H1 (cell line): ENCODE measurements at regions not wholly inside any gene's neighbourhood (a gene's known extent, or its start where the extent isn't known, plus 50 kb on each side); places are given as distances from the start of the nearest gene placed in this dataset.

Source experiments
- CTCF ChIA-PET: fragments of 300-600 bp; sonication (Branson Sonifier 250); formaldehyde crosslinking; loops from one replicate; lab custom pipeline; 2021; ENCODE audit not compliant: partially characterized antibody; lab: Charles Lee
- POLR2A ChIA-PET: fragments of 300-600 bp; sonication (Branson Sonifier 250); formaldehyde crosslinking; loops from one replicate; lab custom pipeline; 2021; ENCODE audit warnings: inconsistent platforms; ENCODE audit not compliant: partially characterized antibody; lab: Charles Lee
- DNase-seq, 2 experiments: peaks; one replicate each; pipeline versions ENCODE4 v3.0.0 to v3.0.0-alpha.2; 2010 to 2022; ENCODE audit warnings: low spot score in 2 of 2, low read depth in 1 of 2, mixed read lengths in 1 of 2
- FAIRE-seq: peaks from 2 replicates; lab custom pipeline; 2011; peaks lifted over from hg19 to GRCh38; lab: Jason Lieb, UNC
- H2AFZ ChIP-seq: 2 replicates; pipeline ENCODE4 v1.8.1; 2012; ENCODE audit warnings: low read length, inconsistent platforms
- H2AK5ac ChIP-seq: 2 replicates; pipeline ENCODE4 v1.6.1; 2013; ENCODE audit warnings: low read depth, low read length
- H2BK120ac ChIP-seq: replicated peaks from 2 replicates; pipeline ENCODE3; 2013; ENCODE audit warnings: low read depth, low read length, inconsistent platforms
- H2BK12ac ChIP-seq: 2 replicates; pipeline ENCODE4 v1.6.1; 2013; ENCODE audit warnings: low read depth, low read length
- H2BK15ac ChIP-seq: 2 replicates; pipeline ENCODE4 v1.6.1; 2013; ENCODE audit warnings: low read length
- H2BK20ac ChIP-seq: 2 replicates; pipeline ENCODE4 v1.6.1; 2013; ENCODE audit warnings: low read length
- H2BK5ac ChIP-seq: 2 replicates; pipeline ENCODE4 v1.6.1; 2013; ENCODE audit warnings: low read depth, low read length
- H3K14ac ChIP-seq: 2 replicates; pipeline ENCODE4 v1.6.1; 2013; ENCODE audit warnings: inconsistent platforms; ENCODE audit not compliant: insufficient read length
- H3K18ac ChIP-seq: 2 replicates; pipeline ENCODE4 v1.6.1; 2013; ENCODE audit warnings: low read length; ENCODE audit errors: extremely low read depth
- H3K23ac ChIP-seq: 2 replicates; pipeline ENCODE4 v1.6.1; 2013; ENCODE audit warnings: inconsistent platforms; ENCODE audit not compliant: insufficient read length
- H3K23me2 ChIP-seq: 2 replicates; pipeline ENCODE4 v1.6.1; 2013; ENCODE audit warnings: low read depth, low read length
- H3K27ac ChIP-seq: 2 replicates; pipeline ENCODE4 v1.6.1; 2011; ENCODE audit warnings: low read depth, low read length, inconsistent platforms
- H3K27me3 ChIP-seq, 4 experiments: replicated peaks in 1 of 4; 1 replicate in 1 of 4; 2 replicates in 3 of 4; pipeline versions ENCODE4 v1.6.1 to v1.8.1; 2011 to 2013; ENCODE audit warnings: low read length in 3 of 4, mild to moderate bottlenecking in 3 of 4, inconsistent platforms in 2 of 4, mixed read lengths in 2 of 4, moderate library complexity in 1 of 4; ENCODE audit not compliant: control insufficient read depth in 3 of 4, insufficient read depth in 3 of 4; ENCODE audit errors: extremely low read depth in 1 of 4
- H3K36me3 ChIP-seq, 4 experiments: 2 replicates each; pipeline versions ENCODE4 v1.6.1 to v1.8.1; 2011 to 2013; ENCODE audit warnings: mild to moderate bottlenecking in 4 of 4, low read length in 3 of 4, moderate library complexity in 2 of 4, control low read depth in 1 of 4, inconsistent platforms in 1 of 4; ENCODE audit not compliant: insufficient read depth in 4 of 4, control insufficient read depth in 2 of 4
- H3K4ac ChIP-seq: replicated peaks from 2 replicates; pipeline ENCODE3; 2013; ENCODE audit warnings: low read length, low read depth, mixed read lengths, inconsistent platforms; ENCODE audit not compliant: insufficient read length
- H3K4me1 ChIP-seq, 4 experiments: replicated peaks in 1 of 4; 1 replicate in 1 of 4; 2 replicates in 3 of 4; pipeline versions ENCODE4 v1.6.1 to v1.8.1; 2011 to 2013; ENCODE audit warnings: low read length in 3 of 4, inconsistent platforms in 2 of 4, mixed read lengths in 1 of 4; ENCODE audit not compliant: insufficient read depth in 4 of 4, control insufficient read depth in 3 of 4
- H3K4me2 ChIP-seq, 2 experiments: 2 replicates each; pipeline versions ENCODE4 v1.6.1 to v1.8.1; 2011 to 2013; ENCODE audit warnings: low read depth in 2 of 2, low read length in 2 of 2, control low read depth in 1 of 2, inconsistent platforms in 1 of 2, mild to moderate bottlenecking in 1 of 2; ENCODE audit not compliant: insufficient read depth in 1 of 2
- H3K4me3 ChIP-seq, 4 experiments: fragments of 200-600, 300-600 bp in 1 of 4; sonication (generic), shearing (Covaris generic), sonication (Bioruptor Twin) in 1 of 4; 2 replicates each; pipeline versions ENCODE4 v1.5.1 to v1.8.1; 2011 to 2016; ENCODE audit warnings: low read length in 4 of 4, low read depth in 3 of 4, control low read depth in 2 of 4, inconsistent platforms in 2 of 4, mild to moderate bottlenecking in 2 of 4, mixed read lengths in 1 of 4, moderate library complexity in 1 of 4; ENCODE audit not compliant: insufficient read depth in 2 of 4; ENCODE audit errors: extremely low read depth in 1 of 4
- H3K56ac ChIP-seq: replicated peaks from 2 replicates; pipeline ENCODE3; 2013; ENCODE audit warnings: low read depth, mild to moderate bottlenecking, mixed read lengths, low read length, inconsistent platforms; ENCODE audit not compliant: insufficient read length
- H3K79me1 ChIP-seq: 2 replicates; pipeline ENCODE4 v1.6.1; 2013; ENCODE audit warnings: low read depth, low read length, control low read depth
- H3K79me2 ChIP-seq, 2 experiments: 2 replicates each; pipeline versions ENCODE4 v1.6.1 to v1.8.1; 2012 to 2013; ENCODE audit warnings: low read length in 2 of 2, mild to moderate bottlenecking in 2 of 2, inconsistent platforms in 1 of 2; ENCODE audit not compliant: insufficient read depth in 2 of 2, control insufficient read depth in 1 of 2
- H3K9ac ChIP-seq, 4 experiments: replicated peaks in 1 of 4; 1 replicate in 1 of 4; 2 replicates in 3 of 4; pipeline versions ENCODE4 v1.6.1 to v1.8.1; 2011 to 2013; ENCODE audit warnings: low read depth in 3 of 4, low read length in 3 of 4, control low read depth in 2 of 4, mild to moderate bottlenecking in 2 of 4, moderate library complexity in 2 of 4, inconsistent platforms in 1 of 4; ENCODE audit errors: extremely low read depth in 1 of 4
- H3K9me3 ChIP-seq, 2 experiments: 2 replicates each; pipeline versions ENCODE4 v1.6.1 to v1.8.1; 2012 to 2013; ENCODE audit warnings: mild to moderate bottlenecking in 2 of 2, moderate library complexity in 2 of 2, control low read depth in 1 of 2, inconsistent platforms in 1 of 2, low read depth in 1 of 2, low read length in 1 of 2, mixed read lengths in 1 of 2; ENCODE audit not compliant: insufficient read depth in 2 of 2
- H4K20me1 ChIP-seq, 2 experiments: replicated peaks in 1 of 2; 2 replicates each; pipeline versions ENCODE3 to v1.8.1; 2011 to 2013; ENCODE audit warnings: inconsistent platforms in 2 of 2, low read length in 2 of 2, mild to moderate bottlenecking in 1 of 2; ENCODE audit not compliant: insufficient read depth in 2 of 2, control insufficient read depth in 1 of 2
- H4K5ac ChIP-seq: 2 replicates; pipeline ENCODE4 v1.6.1; 2013; ENCODE audit warnings: low read length, low read depth, mixed read lengths, inconsistent platforms; ENCODE audit not compliant: insufficient read length
- H4K8ac ChIP-seq: 2 replicates; pipeline ENCODE4 v1.8.0; 2013; ENCODE audit warnings: mild to moderate bottlenecking, moderate library complexity, low read length, inconsistent platforms; ENCODE audit not compliant: insufficient read depth; ENCODE audit errors: extremely low read depth
- H4K91ac ChIP-seq: replicated peaks from 2 replicates; pipeline ENCODE3; 2013; ENCODE audit warnings: low read length, mixed read lengths, inconsistent platforms; ENCODE audit not compliant: insufficient read length
- CBX8 ChIP-seq: fragments of 300-800, 300-1000 bp; sonication (generic); IDR thresholded peaks from 2 replicates; pipeline ENCODE4 v1.7.1; 2016; ENCODE audit warnings: low read depth, low read length, borderline replicate concordance
- CHD1 ChIP-seq: IDR thresholded peaks from 2 replicates; pipeline ENCODE4 v1.6.1; 2012; ENCODE audit warnings: low read depth, low read length, improper control_type of control experiment
- GABPA ChIP-seq: IDR thresholded peaks from 2 replicates; pipeline ENCODE4 v1.6.1; 2011; ENCODE audit warnings: mild to moderate bottlenecking, low read length, moderate library complexity, borderline replicate concordance; ENCODE audit not compliant: insufficient read depth
- JUN ChIP-seq: IDR thresholded peaks from 2 replicates; pipeline ENCODE4 v1.6.1; 2011; ENCODE audit warnings: low read depth, mild to moderate bottlenecking, improper control_type of control experiment, low read length
- KDM1A ChIP-seq: fragments of 200-600, 300-600 bp; sonication (generic); IDR thresholded peaks from 2 replicates; pipeline ENCODE4 v1.7.1; 2016; ENCODE audit warnings: mild to moderate bottlenecking, low read length, borderline replicate concordance
- MAFK ChIP-seq: IDR thresholded peaks from 2 replicates; pipeline ENCODE4 v1.6.1; 2012; ENCODE audit warnings: low read depth, mild to moderate bottlenecking, improper control_type of control experiment, low read length
- PHF8 ChIP-seq: fragments of 200-600 bp; sonication (generic); conservative IDR thresholded peaks from 2 replicates; pipeline ENCODE4 v1.7.1; 2012; ENCODE audit warnings: low read depth, mild to moderate bottlenecking, inconsistent platforms, low read length, moderate library complexity
- POU5F1 ChIP-seq: IDR thresholded peaks from 2 replicates; pipeline ENCODE4 v1.6.1; 2011; ENCODE audit warnings: low read depth, mild to moderate bottlenecking, low read length, moderate library complexity
- RBBP5 ChIP-seq: IDR thresholded peaks from 2 replicates; pipeline ENCODE4 v1.7.1; 2012; ENCODE audit warnings: low read depth, mild to moderate bottlenecking, inconsistent platforms, low read length, moderate library complexity, borderline replicate concordance
- RXRA ChIP-seq: IDR thresholded peaks from 2 replicates; pipeline ENCODE4 v1.6.1; 2011; ENCODE audit warnings: low read depth, mild to moderate bottlenecking, low read length, moderate library complexity; ENCODE audit not compliant: insufficient read depth
- SIN3A ChIP-seq, 2 experiments: IDR thresholded peaks in 1 of 2; conservative IDR thresholded peaks in 1 of 2; 2 replicates each; pipeline ENCODE4 v1.6.1; 2011 to 2012; ENCODE audit warnings: low read length in 2 of 2, improper control_type of control experiment in 1 of 2, low read depth in 1 of 2, mild to moderate bottlenecking in 1 of 2
- USF2 ChIP-seq: IDR thresholded peaks from 2 replicates; pipeline ENCODE4 v1.6.1; 2011; ENCODE audit warnings: low read length, improper control_type of control experiment
- YY1 ChIP-seq: IDR thresholded peaks from 2 replicates; pipeline ENCODE4 v1.6.1; 2011; ENCODE audit warnings: low read depth, mild to moderate bottlenecking, low read length
- ZNF274 ChIP-seq: IDR thresholded peaks from 2 replicates; pipeline ENCODE4 v1.7.0; 2012; ENCODE audit warnings: low read length, borderline replicate concordance; ENCODE audit errors: extremely low read depth
- WGBS, 2 experiments: shearing (Covaris generic) in 1 of 2; methylation state at CpG; one replicate each; pipeline versions ENCODE4 v1.1.6 to v1.1.7; 2013 to 2015; ENCODE audit warnings: low lambda C conversion rate in 2 of 2, mixed read lengths in 2 of 2, inconsistent platforms in 1 of 2, low coverage in 1 of 2, missing lambda C conversion rate in 1 of 2; ENCODE audit not compliant: insufficient replicate concordance in 2 of 2, insufficient coverage in 1 of 2, insufficient read length in 1 of 2; ENCODE audit errors: extremely low coverage in 1 of 2, missing lambda C conversion rate in 1 of 2; 5-methylcytosine and 5-hydroxymethylcytosine counted together

GRCh38 chr16:5753381-5753780 is 655.8 kb upstream of the EEF2KMT start:
- H3K4me2 ChIP-seq: no peak overlapping the region; a peak in 1 of 4 replicates
- peaks cover 3 to 16% (median 10%) of the 10 kb centered on the region in 4 experiments for H3K4me1 ChIP-seq
- no peak overlapping the region for H2AFZ ChIP-seq
- H2BK5ac ChIP-seq: no peak overlapping the region
- no peak overlapping the region for H4K91ac ChIP-seq
- no peak overlapping the region for H2BK120ac ChIP-seq
- no peak overlapping the region for H3K4ac ChIP-seq
- no peak overlapping the region for H3K27ac ChIP-seq
- POLR2A ChIA-PET: interaction anchor here (0.7 kb wide), 1 partner anchor 1109 kb away, joined by 3 read pairs; no protein-coding TSS in a partner anchor
- no peak overlapping the region for H3K18ac ChIP-seq
- no peak overlapping the region for H3K23ac ChIP-seq
- no peak overlapping the region for H2AK5ac ChIP-seq
- H2BK12ac ChIP-seq: no peak overlapping the region
- no peak overlapping the region for H2BK20ac ChIP-seq
- no peak overlapping the region for H3K4me3 ChIP-seq
- H4K5ac ChIP-seq: no peak overlapping the region
- no peak overlapping the region for H3K14ac ChIP-seq
- no peak overlapping the region for H4K8ac ChIP-seq
- CTCF ChIA-PET: no interaction called here
- no peaks in the 10 kb centered on the region for H4K20me1 ChIP-seq
- H3K9me3 ChIP-seq: no peaks in the 10 kb centered on the region
- 67% methylated on average over 7 of the region's 7 CpGs; no CpG with 5 or more reads in 1 of the 2 experiments for WGBS, 2 experiments
- no peaks in the 10 kb centered on the region for H3K23me2 ChIP-seq
- DNase-seq (no peak), FAIRE-seq (no peak)
- no peaks in the 10 kb centered on the region for H3K79me1 ChIP-seq
- no peaks in the 10 kb centered on the region for H3K36me3 ChIP-seq
- no peaks in the 10 kb centered on the region for H3K79me2 ChIP-seq
- no peak overlapping the region for H2BK15ac ChIP-seq
- no peaks in the 10 kb centered on the region for H3K27me3 ChIP-seq
- no peak overlapping the region for H3K56ac ChIP-seq
- no peak overlapping the region for H3K9ac ChIP-seq
- TF ChIP-seq CHD1 (no peak), RBBP5 (no peak), YY1 (no peak), CBX8 (no peak), GABPA (no peak), KDM1A (no peak), SIN3A (conservative IDR thresholded peaks at IDR 0.05 in 1 of 2, IDR thresholded peaks at IDR 0.05 in 1 of 2; ENCODE audit: low read depth in 1 of 2, low read length in 2 of 2) (no peak), POU5F1 (no peak), ZNF274 (no peak), MAFK (no peak), PHF8 (no peak), JUN (no peak), USF2 (no peak), RXRA (no peak)
